ENCODE measurements at regions not wholly inside any gene's neighbourhood (a gene's known extent, or its start where the extent isn't known, plus 50 kb on each side); places are given as distances from the start of the nearest gene placed in this dataset.
A peak's percentile ranks its signal among the peaks of the same experiment; 100 is the strongest.

DNA sequence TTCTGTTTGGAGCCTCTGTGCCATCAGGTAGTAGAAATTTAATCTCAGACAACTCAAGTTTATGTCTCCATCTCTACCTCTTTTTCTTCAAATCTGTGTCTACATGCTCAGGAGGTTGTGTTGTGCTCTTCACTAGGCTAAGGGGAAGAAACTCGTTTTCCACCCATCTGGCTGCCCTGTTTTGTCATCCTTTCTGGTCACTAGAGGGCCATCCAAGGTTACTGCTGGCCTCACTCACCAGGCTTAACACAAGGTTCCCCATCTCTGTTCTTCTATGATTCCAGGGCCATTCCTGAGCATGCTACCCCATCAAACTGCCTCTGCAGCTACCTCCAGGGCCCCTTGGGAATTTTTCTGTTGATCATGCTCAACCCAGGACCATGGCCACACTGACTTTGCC lies 213.3 kb upstream of the FBXL7 start:
- H4K5ac ChIP-seq (ENCODE audit: low read depth, low read length): no peak overlapping the region
- H3K9me3 ChIP-seq (ENCODE audit: control insufficient read depth, insufficient read depth, low read length): no peaks in the 10 kb centered on the region
- no peak overlapping the region for H2BK15ac ChIP-seq (ENCODE audit: low read depth, low read length)
- H2AK9ac ChIP-seq (replicated peaks; ENCODE audit: low read depth, low read length, poor library complexity): no peak overlapping the region
- TF ChIP-seq CHD1 (IDR thresholded peaks at IDR 0.05; ENCODE audit: low read depth, low read length) (no peak), MXI1 (IDR thresholded peaks at IDR 0.05; ENCODE audit: borderline replicate concordance, low read depth, low read length) (no peak), NFE2L2 (IDR thresholded peaks at IDR 0.05; ENCODE audit: low read depth, low read length) (no peak)
- no peaks in the 10 kb centered on the region for H3K79me1 ChIP-seq (ENCODE audit: low read depth in 1 of 2, low read length in 2 of 2)
- no peak overlapping the region for H3K14ac ChIP-seq (replicated peaks; ENCODE audit: low read depth, low read length)
- no peaks in the 10 kb centered on the region for H4K20me1 ChIP-seq (ENCODE audit: insufficient read depth, low read length)
- H4K8ac ChIP-seq (ENCODE audit: low read depth in 2 of 2, low read length in 2 of 2): peak overlapping the region in 1 of 2 experiments; percentile 39; a peak in 1 of 4 replicates
- intact Hi-C loops (cut with micrococcal nuclease) (no loop called here), in situ Hi-C loops (cut with MboI; ENCODE audit: low sequenced_read_pairs) (loop anchor here (10.0 kb wide), 1 partner anchor 182 kb away; no protein-coding TSS in a partner anchor), dilution Hi-C loops (cut with HindIII; ENCODE audit: low sequenced_read_pairs, unreplicated experiment) (no loop called here)
- no peak overlapping the region for H3K4me2 ChIP-seq (ENCODE audit: low read depth, low read length)
- H3K27ac ChIP-seq (ENCODE audit: insufficient read depth, low read length): no peak overlapping the region
- no peak overlapping the region for H3K9ac ChIP-seq (ENCODE audit: low read depth, low read length)
- H4K91ac ChIP-seq (ENCODE audit: insufficient read depth, low read depth, low read length): no peak overlapping the region
- no peaks in the 10 kb centered on the region for H3K27me3 ChIP-seq (ENCODE audit: control insufficient read depth, insufficient read depth, low read length)
- no peak for DNase-seq
- no peaks in the 10 kb centered on the region for H3K9me1 ChIP-seq (ENCODE audit: insufficient read depth, low read length)
- H3K23ac ChIP-seq (ENCODE audit: low read depth, low read length): no peak overlapping the region
- no peak overlapping the region for H2BK120ac ChIP-seq (ENCODE audit: low read depth, low read length)
- no peak overlapping the region for H2AFZ ChIP-seq (replicated peaks; ENCODE audit: low read length, poor library complexity)
- no peak overlapping the region for H2AK5ac ChIP-seq (ENCODE audit: low read depth, low read length)
- BruUV-seq (replicated peaks): no TSS peak
- H3K4me1 ChIP-seq (ENCODE audit: control insufficient read depth, insufficient read depth, low read length): no peaks in the 10 kb centered on the region; the same call in 1 of the 2 replicates
- no peaks in the 10 kb centered on the region for H3K36me3 ChIP-seq (ENCODE audit: control insufficient read depth, insufficient read depth, low read length)
- H3K56ac ChIP-seq (ENCODE audit: extremely low read depth, insufficient read depth, low read length): no peak overlapping the region
- ChIA-PET POLR2A (ENCODE audit: unreplicated experiment) (no interaction called here), CTCF (no interaction called here)
- H3K18ac ChIP-seq (ENCODE audit: low read depth, low read length): no peak overlapping the region
- WGBS, 2 experiments (ENCODE audit: extremely low coverage in 2 of 2, insufficient read length in 1 of 2): no CpG with 5 or more reads among the region's 1 CpG
- no peak overlapping the region for H3K4me3 ChIP-seq (ENCODE audit: insufficient read depth, low read depth, low read length)
- no peak overlapping the region for H2BK5ac ChIP-seq (ENCODE audit: low read depth, low read length, poor library complexity, severe bottlenecking)
- ATAC-seq (ENCODE audit: low read depth): no peak
- H3K4ac ChIP-seq (ENCODE audit: low read depth, low read length): no peak overlapping the region
- no peak overlapping the region; the same call in 1 of the 2 replicates for H2BK20ac ChIP-seq (ENCODE audit: low read depth, low read length)

Data from IMR-90 (cell line).